ENCODE measurements at regions not wholly inside any gene's neighbourhood (a gene's known extent, or its start where the extent isn't known, plus 50 kb on each side); places are given as distances from the start of the nearest gene placed in this dataset.

- no peak for DNase-seq
Measured at GRCh38 chr18:8538935-8539334, 70.3 kb upstream of the RAB12 start.

DNA sequence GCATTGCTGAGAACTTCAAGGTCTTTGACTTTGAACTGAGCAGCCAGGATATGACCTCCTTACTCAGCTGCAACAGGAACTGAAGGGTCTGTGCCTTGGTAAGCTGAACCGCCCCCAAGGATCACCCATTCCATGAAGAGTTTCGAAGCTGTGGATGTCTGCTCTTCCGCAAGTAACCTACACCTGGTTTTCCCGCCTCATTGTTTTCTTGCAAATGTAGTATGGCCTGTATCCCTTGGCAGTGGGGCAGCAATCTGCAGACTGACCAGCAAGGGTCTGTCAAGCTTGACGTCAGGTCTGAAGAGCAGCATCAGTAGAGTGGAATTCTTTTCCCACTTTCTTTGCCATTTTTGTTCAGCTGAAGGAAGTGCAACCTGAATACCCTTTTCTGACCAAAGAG lies 62.6 kb upstream of the RAB12 start:
- DNase-seq: no peak

DNA sequence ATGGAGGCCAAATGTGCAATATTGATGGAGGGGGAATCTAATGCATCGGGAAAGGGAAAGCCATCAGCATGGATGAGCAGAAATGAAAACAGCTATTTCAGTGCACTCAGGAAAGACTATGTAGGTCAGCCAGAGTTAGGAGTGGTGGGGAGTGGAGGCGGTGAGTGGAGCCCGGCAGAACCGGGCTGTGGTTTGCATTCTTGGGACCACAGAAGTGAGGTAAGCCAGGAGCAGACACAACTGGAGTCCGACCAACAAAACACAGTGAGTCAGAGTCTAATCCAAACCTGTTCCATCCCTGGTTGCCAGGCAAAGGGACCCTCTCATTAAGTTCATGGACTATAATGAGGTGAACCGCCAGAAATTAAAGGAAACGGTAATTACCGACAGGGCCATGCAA lies 61.1 kb upstream of the RAB12 start:
- DNase-seq: no peak

DNA sequence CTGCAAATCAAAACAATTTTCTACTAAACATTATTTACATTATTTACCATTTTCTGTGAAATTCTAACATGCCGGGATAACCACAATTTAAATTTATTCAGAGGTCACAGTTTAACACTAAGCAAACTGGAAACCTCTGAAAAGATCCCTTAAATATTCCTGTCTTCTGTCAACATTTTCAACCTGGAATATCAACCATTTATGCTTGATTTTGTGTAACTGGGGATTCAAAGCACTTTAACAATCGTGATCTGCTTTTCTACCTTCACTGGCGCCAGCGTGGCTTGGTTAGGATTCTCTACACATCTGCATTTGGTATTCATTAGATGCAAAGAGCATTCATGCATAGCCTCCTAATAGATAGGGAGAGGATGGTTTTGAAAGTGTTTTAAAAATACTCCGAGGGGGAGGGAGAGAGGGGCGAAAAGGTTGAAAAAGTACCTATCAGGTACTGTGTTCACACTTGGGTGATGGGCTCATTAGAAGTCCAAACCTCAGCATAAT lies 59.9 kb upstream of the RAB12 start:
- no peak for DNase-seq

GRCh38 chr18:8552151-8552550 lies 57.1 kb upstream of the RAB12 start:
- no peak for DNase-seq

DNA sequence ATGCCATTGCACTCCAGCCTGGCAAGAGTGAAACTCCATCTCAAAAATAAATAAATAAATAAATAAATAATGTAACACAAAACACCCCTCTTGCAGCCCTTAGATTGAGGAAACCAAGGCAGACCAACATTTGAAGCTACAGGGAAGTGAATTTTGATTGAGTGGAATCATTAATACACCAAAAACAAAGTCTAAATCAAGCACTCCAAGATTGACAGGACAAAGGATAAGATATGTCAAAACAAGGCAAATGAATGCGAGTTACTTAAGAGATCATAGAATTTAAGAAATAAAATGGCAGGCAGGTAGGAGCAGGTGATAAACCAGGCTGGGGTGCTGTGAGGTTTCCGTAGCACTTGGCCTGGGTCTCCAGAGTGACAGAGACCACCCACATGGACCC lies 54.9 kb upstream of the RAB12 start:
- DNase-seq: no peak

DNA sequence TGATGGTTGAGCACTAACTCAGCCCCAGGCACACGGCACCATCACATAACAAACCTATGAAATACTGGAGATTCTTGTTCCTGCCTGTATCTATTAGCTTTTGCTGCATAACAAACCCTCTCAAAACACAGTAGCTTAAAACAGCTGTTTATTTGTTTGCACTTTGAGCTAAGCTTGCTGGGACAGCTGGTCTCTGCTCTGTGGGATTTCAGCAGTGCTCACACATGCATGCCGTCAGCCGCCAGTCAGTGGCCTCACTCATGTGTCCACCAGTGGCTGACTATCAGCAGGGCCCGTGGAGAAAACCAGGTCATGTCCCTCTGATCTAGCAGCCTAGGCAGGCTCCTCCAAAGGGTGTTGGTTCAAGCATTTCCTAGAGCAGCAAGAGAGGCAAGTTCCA lies 52.8 kb upstream of the RAB12 start:
- DNase-seq: no peak
